ENCODE measurements at regions not wholly inside any gene's neighbourhood (a gene's known extent, or its start where the extent isn't known, plus 50 kb on each side); places are given as distances from the start of the nearest gene placed in this dataset.

- TF ChIP-seq, protein P1, sequence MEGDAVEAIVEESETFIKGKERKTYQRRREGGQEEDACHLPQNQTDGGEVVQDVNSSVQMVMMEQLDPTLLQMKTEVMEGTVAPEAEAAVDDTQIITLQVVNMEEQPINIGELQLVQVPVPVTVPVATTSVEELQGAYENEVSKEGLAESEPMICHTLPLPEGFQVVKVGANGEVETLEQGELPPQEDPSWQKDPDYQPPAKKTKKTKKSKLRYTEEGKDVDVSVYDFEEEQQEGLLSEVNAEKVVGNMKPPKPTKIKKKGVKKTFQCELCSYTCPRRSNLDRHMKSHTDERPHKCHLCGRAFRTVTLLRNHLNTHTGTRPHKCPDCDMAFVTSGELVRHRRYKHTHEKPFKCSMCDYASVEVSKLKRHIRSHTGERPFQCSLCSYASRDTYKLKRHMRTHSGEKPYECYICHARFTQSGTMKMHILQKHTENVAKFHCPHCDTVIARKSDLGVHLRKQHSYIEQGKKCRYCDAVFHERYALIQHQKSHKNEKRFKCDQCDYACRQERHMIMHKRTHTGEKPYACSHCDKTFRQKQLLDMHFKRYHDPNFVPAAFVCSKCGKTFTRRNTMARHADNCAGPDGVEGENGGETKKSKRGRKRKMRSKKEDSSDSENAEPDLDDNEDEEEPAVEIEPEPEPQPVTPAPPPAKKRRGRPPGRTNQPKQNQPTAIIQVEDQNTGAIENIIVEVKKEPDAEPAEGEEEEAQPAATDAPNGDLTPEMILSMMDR (conservative IDR thresholded peaks at IDR 0.05), result no peak
- no peak for TF ChIP-seq EZH2 (IDR thresholded peaks at IDR 0.05; ENCODE audit: low read depth)
Measured at GRCh38 chr22:23453277-23453676, 126.8 kb downstream of the IGLL1 start.

All from PC-9 (cell line).